GM21529 (cell line): ENCODE measurements at regions not wholly inside any gene's neighbourhood (a gene's known extent, or its start where the extent isn't known, plus 50 kb on each side); places are given as distances from the start of the nearest gene placed in this dataset.

Source experiments
- ATAC-seq: cut with Tn5 transposase; IDR thresholded peaks from one replicate; pipeline ENCODE4 v1.9.1; 2021; ENCODE audit not compliant: unreplicated experiment

GRCh38 chr10:124305131-124305530 lies 113.6 kb downstream of the OAT start:
- ATAC-seq, result no peak

- no peak for ATAC-seq
These were observed 114.9 kb downstream of the OAT start for GRCh38 chr10:124303662-124304418.

- ATAC-seq, result no peak
These were observed 115.7 kb downstream of the OAT start for GRCh38 chr10:124302951-124303505.

- ATAC-seq, result no peak
These were observed 117.0 kb downstream of the OAT start for GRCh38 chr10:124301736-124302135.

GRCh38 chr10:124300735-124301134 lies 118.0 kb downstream of the OAT start:
- no peak for ATAC-seq

- ATAC-seq, result no peak
These were observed 118.5 kb downstream of the OAT start for GRCh38 chr10:124300224-124300623.

- no peak for ATAC-seq
These were observed 119.0 kb downstream of the OAT start for GRCh38 chr10:124299696-124300095.

GRCh38 chr10:124298891-124299290 lies 119.8 kb downstream of the OAT start:
- no peak for ATAC-seq

GRCh38 chr10:124296813-124297788 lies 121.6 kb downstream of the OAT start:
- no peak for ATAC-seq

GRCh38 chr10:124296121-124296812 lies 122.5 kb downstream of the OAT start:
- no peak for ATAC-seq

- no peak for ATAC-seq
These were observed 123.6 kb downstream of the OAT start for GRCh38 chr10:124294811-124295770.

GRCh38 chr10:124293616-124294449 lies 124.9 kb downstream of the OAT start:
- ATAC-seq, result no peak

GRCh38 chr10:124292911-124293615 lies 125.7 kb downstream of the OAT start:
- no peak for ATAC-seq

GRCh38 chr10:124291001-124291701 lies 127.6 kb downstream of the OAT start:
- no peak for ATAC-seq

- peak; percentile 38 for ATAC-seq
These were observed 128.6 kb downstream of the OAT start for GRCh38 chr10:124289851-124290795.

GRCh38 chr10:124288928-124289850 lies 129.5 kb downstream of the OAT start:
- no peak for ATAC-seq
